NCI-H345 treated with DMSO at 0.1 percent for 48 hours (cell line): ENCODE measurements at regions not wholly inside any gene's neighbourhood (a gene's known extent, or its start where the extent isn't known, plus 50 kb on each side); places are given as distances from the start of the nearest gene placed in this dataset.
"Not testable (repeated sequence)": the region's sequence is repeated elsewhere in the genome, so short reads cannot be mapped to it uniquely, and the experiment has no call there.

Source experiments
- DNase-seq: peaks from one replicate; lab custom pipeline; 2025; ENCODE audit not compliant: unreplicated experiment; lab: John Stamatoyannopoulos, UW

DNA sequence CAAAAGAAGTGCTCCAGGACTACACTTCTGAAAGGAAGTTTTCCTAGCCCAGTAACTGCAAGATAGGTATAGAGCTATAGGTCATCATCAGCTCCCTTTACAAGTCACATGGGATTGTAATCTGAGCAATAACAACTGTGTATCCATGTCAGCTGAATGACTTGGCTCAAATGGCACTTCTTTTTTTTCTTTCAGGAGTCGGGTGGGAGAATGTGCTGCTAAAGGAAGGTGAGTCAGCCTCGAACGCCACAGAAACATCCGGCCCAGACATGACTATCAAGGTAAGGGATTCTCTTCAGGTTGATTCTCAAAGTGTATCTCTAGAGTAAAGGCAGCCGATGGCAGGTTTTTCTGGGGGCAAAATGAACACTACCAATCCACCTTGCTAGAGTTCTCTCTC is 192.2 kb downstream of the C9orf152 start:
- no peak for DNase-seq

DNA sequence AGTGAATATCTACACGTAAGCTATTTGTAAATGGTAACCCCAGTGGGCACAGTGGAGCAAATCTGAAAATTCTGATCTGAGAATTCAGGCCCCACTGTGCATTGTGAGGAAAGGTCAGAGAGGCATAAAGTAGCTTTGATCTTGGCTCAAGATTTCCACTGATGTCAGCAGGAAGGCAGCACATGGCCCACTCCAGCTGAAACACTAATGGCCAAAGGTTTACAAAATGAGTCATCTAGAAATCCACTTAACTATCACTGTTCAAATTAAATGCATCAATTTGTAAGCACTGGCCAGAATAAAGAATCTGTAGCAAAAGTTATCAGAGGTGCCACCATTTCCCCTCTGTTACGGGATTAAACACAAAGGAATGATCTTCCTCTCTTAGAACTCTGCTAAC is 191.6 kb downstream of the C9orf152 start:
- DNase-seq, result no peak

DNA sequence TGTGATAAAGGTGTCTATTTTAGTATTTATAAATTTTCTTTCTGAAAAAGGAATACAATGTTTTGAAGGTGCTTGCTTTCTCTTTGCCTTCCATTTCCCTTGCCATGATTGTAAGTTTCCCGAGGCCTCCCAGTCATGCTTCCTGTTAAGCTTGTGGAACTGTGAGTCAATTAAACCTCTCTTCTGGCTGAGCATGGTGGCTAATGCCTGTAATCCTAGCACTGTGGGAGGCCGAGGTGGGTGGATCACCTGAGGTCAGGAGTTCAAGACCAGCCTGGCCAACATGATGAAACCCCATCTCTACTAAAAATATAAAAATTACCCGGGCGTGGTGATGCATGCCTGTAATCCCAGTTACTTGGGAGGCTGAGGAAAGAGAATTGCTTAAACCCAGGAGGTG is 187.7 kb downstream of the C9orf152 start:
- not testable (repeated sequence) for DNase-seq

- DNase-seq, result no peak
Measured at GRCh38 chr9:110021891-110022290, 186.1 kb downstream of the C9orf152 start.

GRCh38 chr9:110023221-110023620 is 184.7 kb downstream of the C9orf152 start:
- not testable (repeated sequence) for DNase-seq

DNA sequence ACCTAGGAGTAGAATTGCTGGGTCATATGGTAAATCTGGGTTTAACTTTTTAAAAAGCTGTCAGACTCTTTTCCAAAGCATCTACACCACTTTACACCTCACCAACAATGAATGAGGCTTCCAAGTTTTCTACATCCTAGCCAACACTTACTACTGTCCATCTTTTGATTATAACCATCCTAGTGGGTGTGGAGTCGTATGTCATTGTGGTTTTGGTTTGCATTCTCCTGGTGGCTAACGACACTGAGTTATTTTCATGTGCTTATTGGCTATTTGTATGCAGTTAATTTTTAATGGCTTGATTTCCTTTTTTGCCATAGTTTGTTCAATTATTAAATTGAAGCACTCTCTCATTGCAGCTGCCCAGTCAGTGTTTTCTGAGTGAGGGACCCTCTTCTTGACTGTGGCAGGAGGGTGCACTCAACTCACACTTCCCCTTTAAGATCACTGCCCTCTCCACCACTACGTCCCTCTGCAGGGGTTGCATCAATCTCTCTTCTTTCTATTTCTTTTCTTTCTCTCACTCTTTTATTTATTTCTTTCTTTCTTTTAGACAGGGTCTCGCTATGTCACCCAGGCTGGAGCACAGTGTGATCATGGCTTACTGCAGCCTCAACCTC is 182.3 kb downstream of the C9orf152 start:
- DNase-seq, result no peak

DNA sequence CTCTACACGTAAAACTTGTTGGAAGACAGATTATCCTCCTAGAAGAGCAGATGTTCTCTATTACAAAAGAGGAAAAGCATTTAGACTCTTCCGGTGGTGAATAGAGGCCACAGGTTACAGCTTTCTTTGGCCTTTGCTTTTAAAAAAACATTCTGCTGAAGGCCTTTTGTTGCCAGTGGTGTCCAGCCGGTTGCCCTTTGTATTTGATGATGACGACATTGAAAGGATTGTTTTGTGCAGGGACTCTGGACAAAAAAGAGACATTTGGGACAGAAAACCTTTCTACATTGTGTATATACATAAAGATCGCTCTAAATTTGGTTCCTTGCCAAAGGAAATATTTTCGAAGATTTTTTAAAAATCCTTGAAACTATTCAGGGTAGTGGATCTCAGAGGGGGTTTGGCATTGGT is 180.3 kb downstream of the C9orf152 start:
- DNase-seq, result peak; percentile 7

DNA sequence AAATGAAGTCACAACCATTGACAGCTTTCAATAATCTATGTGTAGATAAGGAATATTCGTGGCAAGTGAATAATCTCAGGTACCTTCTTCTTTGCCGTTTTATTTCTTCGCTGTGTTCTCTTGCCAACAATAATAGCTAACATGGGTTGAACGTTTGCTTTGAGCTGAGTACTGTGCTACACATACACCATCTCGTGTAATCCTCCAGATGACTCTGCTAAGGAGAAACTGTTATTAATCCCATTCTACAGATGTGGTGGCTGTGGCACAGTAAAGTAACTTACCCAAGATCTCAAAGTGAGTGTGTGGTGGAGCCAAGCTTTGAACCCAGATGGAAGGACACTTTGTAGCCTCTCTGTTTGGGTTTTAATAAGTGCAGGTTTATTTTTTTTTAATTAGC is 179.7 kb downstream of the C9orf152 start:
- no peak for DNase-seq

- DNase-seq, result no peak
Measured at GRCh38 chr9:110028676-110029075, 179.3 kb downstream of the C9orf152 start.

DNA sequence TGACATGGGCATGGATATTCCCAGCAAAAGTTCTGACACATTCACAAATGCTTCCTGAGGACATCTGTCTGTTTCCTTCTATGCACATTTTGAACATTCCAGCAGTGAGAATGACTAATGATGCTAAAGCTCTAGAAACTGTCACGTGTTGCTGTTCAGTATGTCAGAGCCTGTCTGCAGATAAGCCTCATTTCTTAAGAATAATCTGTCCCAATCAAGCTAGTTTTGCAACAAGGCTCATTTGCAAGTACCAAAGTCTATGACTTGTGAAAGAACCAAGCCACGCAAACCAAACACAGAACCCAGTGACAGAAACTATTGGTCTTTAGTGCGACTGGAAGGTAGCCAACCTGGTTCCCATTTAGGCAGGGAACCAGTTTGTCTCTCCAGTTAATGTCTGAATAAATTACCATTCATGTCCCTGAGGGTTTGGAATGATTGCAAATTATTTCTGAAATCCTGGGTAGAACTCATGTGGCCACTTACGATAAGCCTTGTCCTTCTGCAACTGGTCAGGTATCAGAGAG is 178.5 kb downstream of the C9orf152 start:
- DNase-seq, result no peak

DNA sequence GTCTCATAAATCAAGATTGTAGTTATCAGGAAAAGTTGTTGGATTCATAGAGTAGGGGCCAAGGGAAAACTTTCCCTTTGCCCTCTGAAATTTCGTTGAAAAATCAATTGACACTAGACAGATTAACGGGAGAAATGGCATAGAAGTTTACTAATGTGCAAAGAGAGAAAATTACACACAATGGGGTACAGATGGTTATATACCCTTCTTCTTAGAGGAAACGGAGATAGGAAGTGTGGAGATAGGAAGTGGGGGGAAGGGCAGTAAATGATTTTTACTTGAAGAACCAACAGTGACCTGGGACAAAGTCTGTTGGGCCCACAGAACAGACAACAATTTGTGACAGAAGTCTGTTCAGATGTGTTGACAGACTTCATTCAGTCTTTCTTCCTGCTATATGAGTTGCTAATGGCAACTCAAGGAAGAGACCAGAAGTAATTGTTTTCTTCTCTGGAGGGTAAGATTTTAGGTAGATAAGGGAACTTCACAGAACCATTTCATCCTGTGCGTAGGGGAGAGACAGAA is 177.9 kb downstream of the C9orf152 start:
- DNase-seq, result no peak

- DNase-seq, result no peak
Measured at GRCh38 chr9:110030632-110031031, 177.3 kb downstream of the C9orf152 start.

GRCh38 chr9:110031511-110032173 is 176.3 kb downstream of the C9orf152 start:
- no peak for DNase-seq

- DNase-seq, result not testable (repeated sequence)
Measured at GRCh38 chr9:110032532-110032931, 175.4 kb downstream of the C9orf152 start.

- DNase-seq, result no peak
Measured at GRCh38 chr9:110033869-110034268, 174.1 kb downstream of the C9orf152 start.

GRCh38 chr9:110036286-110036685 is 171.7 kb downstream of the C9orf152 start:
- no peak for DNase-seq

GRCh38 chr9:110040788-110041187 is 167.2 kb downstream of the C9orf152 start:
- no peak for DNase-seq

- DNase-seq, result no peak
Measured at GRCh38 chr9:110041452-110041851, 166.5 kb downstream of the C9orf152 start.

DNA sequence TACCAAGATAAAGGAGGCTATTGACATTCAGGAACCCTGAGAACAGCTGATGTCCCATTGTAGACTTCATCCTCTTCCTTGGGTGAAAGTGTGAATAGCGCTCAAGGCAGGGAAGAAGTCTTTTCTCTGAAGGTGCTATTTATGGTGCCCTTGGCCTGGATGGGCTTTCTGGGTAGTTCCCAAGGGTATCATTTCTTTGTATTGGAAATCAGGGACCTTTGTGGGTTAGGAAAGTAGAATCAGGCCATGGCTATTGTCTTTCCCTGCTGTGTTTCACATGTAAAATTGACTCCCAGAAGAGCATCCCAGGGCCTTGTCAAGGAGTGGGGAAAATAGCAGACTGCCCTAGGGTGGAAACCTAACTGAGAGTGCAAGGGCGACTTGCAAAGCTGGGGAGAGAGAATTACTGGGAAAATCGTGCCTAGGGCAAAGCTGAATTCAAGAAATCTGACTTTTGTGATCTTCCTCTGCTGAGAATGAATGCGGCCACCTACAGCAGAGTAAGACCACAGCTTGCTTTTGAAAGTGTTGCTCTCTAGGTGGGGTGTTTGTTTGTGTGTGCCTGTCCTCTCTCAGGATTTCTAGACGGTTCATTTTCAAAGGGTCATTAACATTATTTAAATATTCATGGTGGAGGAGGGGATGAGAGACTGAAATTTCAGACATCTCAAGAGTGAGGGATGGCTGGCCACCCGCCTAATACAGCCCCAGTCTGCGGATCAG is 160.6 kb downstream of the C9orf152 start:
- peak; percentile 30 for DNase-seq

GRCh38 chr9:110047955-110048402 is 160.0 kb downstream of the C9orf152 start:
- no peak for DNase-seq

DNA sequence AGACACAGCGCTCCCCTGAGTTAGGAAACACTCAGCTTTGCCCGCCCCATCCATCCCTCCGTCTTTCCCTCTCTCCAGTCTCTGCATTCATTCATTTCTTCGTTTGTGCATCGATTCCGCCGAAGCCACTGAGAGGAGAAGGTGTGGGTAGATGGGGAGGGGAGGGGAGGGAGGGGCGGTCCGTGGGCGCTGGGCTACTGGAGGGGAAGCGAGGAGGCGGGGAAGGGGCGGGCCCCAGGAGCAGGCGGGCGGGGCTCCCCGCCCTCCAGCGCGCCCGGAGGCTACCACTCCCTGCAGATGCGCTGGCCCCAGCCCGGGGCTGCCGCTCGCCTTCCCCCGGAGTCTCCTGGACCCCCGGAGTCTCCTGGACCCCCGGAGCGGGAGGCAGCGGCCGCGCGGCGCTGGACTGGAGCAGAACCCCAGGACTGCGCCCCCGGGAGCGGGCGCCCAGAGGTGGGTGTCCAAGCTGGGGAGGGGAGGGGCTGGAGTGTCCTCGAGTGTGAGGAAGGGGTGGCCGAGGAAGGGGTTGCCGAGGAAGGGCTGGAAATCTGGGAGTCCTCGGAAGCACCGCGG is 159.5 kb downstream of the C9orf152 start:
- DNase-seq, result peak; percentile 76
